DND-41 (cell line): ENCODE measurements at regions not wholly inside any gene's neighbourhood (a gene's known extent, or its start where the extent isn't known, plus 50 kb on each side); places are given as distances from the start of the nearest gene placed in this dataset.

Experiments
- ATAC-seq: fragments of 200-7000 bp; cut with Tn5 transposase; 3 replicates; pipeline ENCODE4 v1.9.1; 2021; ENCODE audit warnings: low read depth; ENCODE audit not compliant: insufficient read depth
- DNase-seq: peaks from one replicate; pipeline ENCODE4 v3.0.0-alpha.2; 2020
- H2AFZ ChIP-seq: 2 replicates; pipeline ENCODE4 v1.6.0; 2012; ENCODE audit warnings: low read depth, low read length
- H3K27ac ChIP-seq: 2 replicates; pipeline ENCODE4 v1.5.1; 2012; ENCODE audit warnings: low read length, inconsistent platforms
- H3K27me3 ChIP-seq: fragments of 200-600 bp; sonication (generic); 2 replicates; pipeline ENCODE4 v1.6.0; 2012; ENCODE audit warnings: low read length, mild to moderate bottlenecking, inconsistent platforms; ENCODE audit not compliant: insufficient read depth, poor library complexity
- H3K36me3 ChIP-seq: 2 replicates; pipeline ENCODE4 v1.5.1; 2012; ENCODE audit warnings: low read length, inconsistent platforms; ENCODE audit not compliant: insufficient read depth
- H3K4me1 ChIP-seq: 2 replicates; pipeline ENCODE4 v1.5.1; 2012; ENCODE audit warnings: mild to moderate bottlenecking, low read length; ENCODE audit not compliant: insufficient read depth
- H3K4me2 ChIP-seq: 2 replicates; pipeline ENCODE4 v1.6.0; 2012; ENCODE audit warnings: mild to moderate bottlenecking, moderate library complexity, low read length, inconsistent platforms; ENCODE audit not compliant: insufficient read depth
- H3K4me3 ChIP-seq, 2 experiments: fragments of 200-600 bp in 1 of 2; shearing (Covaris generic) in 1 of 2; 2 replicates each; pipeline ENCODE4 v1.5.1; 2012 to 2016; ENCODE audit warnings: inconsistent platforms in 2 of 2, low read length in 2 of 2, mild to moderate bottlenecking in 2 of 2, low read depth in 1 of 2, moderate library complexity in 1 of 2
- H3K79me2 ChIP-seq: 2 replicates; pipeline ENCODE4 v1.6.0; 2012; ENCODE audit warnings: low read length, inconsistent platforms; ENCODE audit not compliant: insufficient read depth
- H3K9ac ChIP-seq: 2 replicates; pipeline ENCODE4 v1.6.0; 2012; ENCODE audit warnings: low read depth, mild to moderate bottlenecking, inconsistent platforms, low read length, moderate library complexity
- H3K9me3 ChIP-seq: 2 replicates; pipeline ENCODE4 v1.5.1; 2012; ENCODE audit warnings: low read length, moderate library complexity, mild to moderate bottlenecking, inconsistent platforms; ENCODE audit not compliant: insufficient read depth, severe bottlenecking
- H4K20me1 ChIP-seq: 2 replicates; pipeline ENCODE4 v1.6.0; 2012; ENCODE audit warnings: low read length; ENCODE audit not compliant: insufficient read depth
- CTCF ChIP-seq: IDR thresholded peaks from 2 replicates; pipeline ENCODE4 v1.5.1; 2012; ENCODE audit warnings: borderline replicate concordance, low read length, moderate library complexity, mild to moderate bottlenecking; ENCODE audit not compliant: poor library complexity, severe bottlenecking; ENCODE audit errors: extremely low read depth
- EZH2 ChIP-seq: IDR thresholded peaks from 3 replicates; pipeline ENCODE4 v1.6.1; 2012; ENCODE audit warnings: borderline replicate concordance, low read depth, mild to moderate bottlenecking, moderate library complexity, low read length, inconsistent platforms; ENCODE audit not compliant: severe bottlenecking

GRCh38 chr1:93753791-93754763 lies 72.4 kb upstream of the BCAR3 start:
- no peaks in the 10 kb centered on the region for H3K79me2 ChIP-seq
- H4K20me1 ChIP-seq: no peaks in the 10 kb centered on the region
- H3K36me3 ChIP-seq: no peaks in the 10 kb centered on the region
- no peak overlapping the region for H2AFZ ChIP-seq
- H3K4me3 ChIP-seq: no peak overlapping the region
- H3K4me2 ChIP-seq: no peak overlapping the region
- H3K9me3 ChIP-seq: no peaks in the 10 kb centered on the region
- DNase-seq (no peak), ATAC-seq (no peak)
- TF ChIP-seq CTCF (no peak), EZH2 (no peak)
- H3K27ac ChIP-seq: no peak overlapping the region
- peaks cover 32% of the 10 kb centered on the region for H3K4me1 ChIP-seq
- no peaks in the 10 kb centered on the region for H3K27me3 ChIP-seq
- H3K9ac ChIP-seq: no peak overlapping the region

GRCh38 chr1:93751377-93752250 lies 70.0 kb upstream of the BCAR3 start:
- H3K27me3 ChIP-seq: no peaks in the 10 kb centered on the region
- 0 out of 2 replicates have a peak overlapping the region, but pooled peaks have one; percentile 14 for H3K4me2 ChIP-seq
- H3K9me3 ChIP-seq: peaks cover 3% of the 10 kb centered on the region
- H2AFZ ChIP-seq: peak overlapping the region; percentile 34
- ATAC-seq: peak; percentile 5; the same call in 1 of the 3 replicates
- no peak overlapping the region for H3K4me3 ChIP-seq
- TF ChIP-seq EZH2 (no peak), CTCF (no peak)
- DNase-seq: peak; percentile 33
- peaks cover 28% of the 10 kb centered on the region for H3K4me1 ChIP-seq
- no peaks in the 10 kb centered on the region for H4K20me1 ChIP-seq
- H3K79me2 ChIP-seq: no peaks in the 10 kb centered on the region
- H3K9ac ChIP-seq: no peak overlapping the region
- no peaks in the 10 kb centered on the region for H3K36me3 ChIP-seq
- H3K27ac ChIP-seq: peak overlapping the region; percentile 47

- Histone ChIP-seq H3K4me2 (0 out of 2 replicates have a peak overlapping the region, but pooled peaks have one; percentile 14), H3K4me3 (no peak overlapping the region), H2AFZ (peak overlapping the region; percentile 34), H3K9ac (no peak overlapping the region), H3K27ac (peak overlapping the region; percentile 47), H3K27me3 (no peaks in the 10 kb centered on the region), H3K79me2 (no peaks in the 10 kb centered on the region), H3K36me3 (no peaks in the 10 kb centered on the region), H3K4me1 (peaks cover 28% of the 10 kb centered on the region), H3K9me3 (peaks cover 3% of the 10 kb centered on the region), H4K20me1 (no peaks in the 10 kb centered on the region)
- DNase-seq (peak; percentile 76), ATAC-seq (peak; percentile 85)
- TF ChIP-seq EZH2 (no peak), CTCF (no peak)
Observed at GRCh38 chr1:93750955-93751354, 69.3 kb upstream of the BCAR3 start.
